H1 (cell line): ENCODE measurements at regions not wholly inside any gene's neighbourhood (a gene's known extent, or its start where the extent isn't known, plus 50 kb on each side); places are given as distances from the start of the nearest gene placed in this dataset.

Experiments used
- CTCF ChIA-PET: fragments of 300-600 bp; sonication (Branson Sonifier 250); formaldehyde crosslinking; loops from one replicate; lab custom pipeline; 2021; ENCODE audit not compliant: partially characterized antibody; lab: Charles Lee
- POLR2A ChIA-PET: fragments of 300-600 bp; sonication (Branson Sonifier 250); formaldehyde crosslinking; loops from one replicate; lab custom pipeline; 2021; ENCODE audit warnings: inconsistent platforms; ENCODE audit not compliant: partially characterized antibody; lab: Charles Lee
- DNase-seq, 2 experiments: peaks; one replicate each; pipeline versions ENCODE4 v3.0.0 to v3.0.0-alpha.2; 2010 to 2022; ENCODE audit warnings: low spot score in 2 of 2, low read depth in 1 of 2, mixed read lengths in 1 of 2
- FAIRE-seq: peaks from 2 replicates; lab custom pipeline; 2011; peaks lifted over from hg19 to GRCh38; lab: Jason Lieb, UNC
- H2AFZ ChIP-seq: 2 replicates; pipeline ENCODE4 v1.8.1; 2012; ENCODE audit warnings: low read length, inconsistent platforms
- H2AK5ac ChIP-seq: 2 replicates; pipeline ENCODE4 v1.6.1; 2013; ENCODE audit warnings: low read depth, low read length
- H2BK120ac ChIP-seq: replicated peaks from 2 replicates; pipeline ENCODE3; 2013; ENCODE audit warnings: low read depth, low read length, inconsistent platforms
- H2BK12ac ChIP-seq: 2 replicates; pipeline ENCODE4 v1.6.1; 2013; ENCODE audit warnings: low read depth, low read length
- H2BK15ac ChIP-seq: 2 replicates; pipeline ENCODE4 v1.6.1; 2013; ENCODE audit warnings: low read length
- H2BK20ac ChIP-seq: 2 replicates; pipeline ENCODE4 v1.6.1; 2013; ENCODE audit warnings: low read length
- H2BK5ac ChIP-seq: 2 replicates; pipeline ENCODE4 v1.6.1; 2013; ENCODE audit warnings: low read depth, low read length
- H3K14ac ChIP-seq: 2 replicates; pipeline ENCODE4 v1.6.1; 2013; ENCODE audit warnings: inconsistent platforms; ENCODE audit not compliant: insufficient read length
- H3K18ac ChIP-seq: 2 replicates; pipeline ENCODE4 v1.6.1; 2013; ENCODE audit warnings: low read length; ENCODE audit errors: extremely low read depth
- H3K23ac ChIP-seq: 2 replicates; pipeline ENCODE4 v1.6.1; 2013; ENCODE audit warnings: inconsistent platforms; ENCODE audit not compliant: insufficient read length
- H3K23me2 ChIP-seq: 2 replicates; pipeline ENCODE4 v1.6.1; 2013; ENCODE audit warnings: low read depth, low read length
- H3K27ac ChIP-seq: 2 replicates; pipeline ENCODE4 v1.6.1; 2011; ENCODE audit warnings: low read depth, low read length, inconsistent platforms
- H3K27me3 ChIP-seq, 4 experiments: replicated peaks in 1 of 4; 1 replicate in 1 of 4; 2 replicates in 3 of 4; pipeline versions ENCODE4 v1.6.1 to v1.8.1; 2011 to 2013; ENCODE audit warnings: low read length in 3 of 4, mild to moderate bottlenecking in 3 of 4, inconsistent platforms in 2 of 4, mixed read lengths in 2 of 4, moderate library complexity in 1 of 4; ENCODE audit not compliant: control insufficient read depth in 3 of 4, insufficient read depth in 3 of 4; ENCODE audit errors: extremely low read depth in 1 of 4
- H3K36me3 ChIP-seq, 4 experiments: 2 replicates each; pipeline versions ENCODE4 v1.6.1 to v1.8.1; 2011 to 2013; ENCODE audit warnings: mild to moderate bottlenecking in 4 of 4, low read length in 3 of 4, moderate library complexity in 2 of 4, control low read depth in 1 of 4, inconsistent platforms in 1 of 4; ENCODE audit not compliant: insufficient read depth in 4 of 4, control insufficient read depth in 2 of 4
- H3K4ac ChIP-seq: replicated peaks from 2 replicates; pipeline ENCODE3; 2013; ENCODE audit warnings: low read length, low read depth, mixed read lengths, inconsistent platforms; ENCODE audit not compliant: insufficient read length
- H3K4me1 ChIP-seq, 4 experiments: replicated peaks in 1 of 4; 1 replicate in 1 of 4; 2 replicates in 3 of 4; pipeline versions ENCODE4 v1.6.1 to v1.8.1; 2011 to 2013; ENCODE audit warnings: low read length in 3 of 4, inconsistent platforms in 2 of 4, mixed read lengths in 1 of 4; ENCODE audit not compliant: insufficient read depth in 4 of 4, control insufficient read depth in 3 of 4
- H3K4me2 ChIP-seq, 2 experiments: 2 replicates each; pipeline versions ENCODE4 v1.6.1 to v1.8.1; 2011 to 2013; ENCODE audit warnings: low read depth in 2 of 2, low read length in 2 of 2, control low read depth in 1 of 2, inconsistent platforms in 1 of 2, mild to moderate bottlenecking in 1 of 2; ENCODE audit not compliant: insufficient read depth in 1 of 2
- H3K4me3 ChIP-seq, 4 experiments: fragments of 200-600, 300-600 bp in 1 of 4; sonication (generic), shearing (Covaris generic), sonication (Bioruptor Twin) in 1 of 4; 2 replicates each; pipeline versions ENCODE4 v1.5.1 to v1.8.1; 2011 to 2016; ENCODE audit warnings: low read length in 4 of 4, low read depth in 3 of 4, control low read depth in 2 of 4, inconsistent platforms in 2 of 4, mild to moderate bottlenecking in 2 of 4, mixed read lengths in 1 of 4, moderate library complexity in 1 of 4; ENCODE audit not compliant: insufficient read depth in 2 of 4; ENCODE audit errors: extremely low read depth in 1 of 4
- H3K56ac ChIP-seq: replicated peaks from 2 replicates; pipeline ENCODE3; 2013; ENCODE audit warnings: low read depth, mild to moderate bottlenecking, mixed read lengths, low read length, inconsistent platforms; ENCODE audit not compliant: insufficient read length
- H3K79me1 ChIP-seq: 2 replicates; pipeline ENCODE4 v1.6.1; 2013; ENCODE audit warnings: low read depth, low read length, control low read depth
- H3K79me2 ChIP-seq, 2 experiments: 2 replicates each; pipeline versions ENCODE4 v1.6.1 to v1.8.1; 2012 to 2013; ENCODE audit warnings: low read length in 2 of 2, mild to moderate bottlenecking in 2 of 2, inconsistent platforms in 1 of 2; ENCODE audit not compliant: insufficient read depth in 2 of 2, control insufficient read depth in 1 of 2
- H3K9ac ChIP-seq, 4 experiments: replicated peaks in 1 of 4; 1 replicate in 1 of 4; 2 replicates in 3 of 4; pipeline versions ENCODE4 v1.6.1 to v1.8.1; 2011 to 2013; ENCODE audit warnings: low read depth in 3 of 4, low read length in 3 of 4, control low read depth in 2 of 4, mild to moderate bottlenecking in 2 of 4, moderate library complexity in 2 of 4, inconsistent platforms in 1 of 4; ENCODE audit errors: extremely low read depth in 1 of 4
- H3K9me3 ChIP-seq, 2 experiments: 2 replicates each; pipeline versions ENCODE4 v1.6.1 to v1.8.1; 2012 to 2013; ENCODE audit warnings: mild to moderate bottlenecking in 2 of 2, moderate library complexity in 2 of 2, control low read depth in 1 of 2, inconsistent platforms in 1 of 2, low read depth in 1 of 2, low read length in 1 of 2, mixed read lengths in 1 of 2; ENCODE audit not compliant: insufficient read depth in 2 of 2
- H4K20me1 ChIP-seq, 2 experiments: replicated peaks in 1 of 2; 2 replicates each; pipeline versions ENCODE3 to v1.8.1; 2011 to 2013; ENCODE audit warnings: inconsistent platforms in 2 of 2, low read length in 2 of 2, mild to moderate bottlenecking in 1 of 2; ENCODE audit not compliant: insufficient read depth in 2 of 2, control insufficient read depth in 1 of 2
- H4K5ac ChIP-seq: 2 replicates; pipeline ENCODE4 v1.6.1; 2013; ENCODE audit warnings: low read length, low read depth, mixed read lengths, inconsistent platforms; ENCODE audit not compliant: insufficient read length
- H4K8ac ChIP-seq: 2 replicates; pipeline ENCODE4 v1.8.0; 2013; ENCODE audit warnings: mild to moderate bottlenecking, moderate library complexity, low read length, inconsistent platforms; ENCODE audit not compliant: insufficient read depth; ENCODE audit errors: extremely low read depth
- H4K91ac ChIP-seq: replicated peaks from 2 replicates; pipeline ENCODE3; 2013; ENCODE audit warnings: low read length, mixed read lengths, inconsistent platforms; ENCODE audit not compliant: insufficient read length
- MAFK ChIP-seq: IDR thresholded peaks from 2 replicates; pipeline ENCODE4 v1.6.1; 2012; ENCODE audit warnings: low read depth, mild to moderate bottlenecking, improper control_type of control experiment, low read length
- NANOG ChIP-seq: IDR thresholded peaks from 2 replicates; pipeline ENCODE4 v1.6.1; 2011; ENCODE audit warnings: low read length, low read depth, mild to moderate bottlenecking, inconsistent platforms; ENCODE audit not compliant: insufficient read depth, poor library complexity, severe bottlenecking
- RBBP5 ChIP-seq: IDR thresholded peaks from 2 replicates; pipeline ENCODE4 v1.7.1; 2012; ENCODE audit warnings: low read depth, mild to moderate bottlenecking, inconsistent platforms, low read length, moderate library complexity, borderline replicate concordance
- SP4 ChIP-seq: IDR thresholded peaks from 2 replicates; pipeline ENCODE4 v1.6.1; 2012; ENCODE audit warnings: low read length, inconsistent platforms
- SRF ChIP-seq: IDR thresholded peaks from 2 replicates; pipeline ENCODE4 v1.6.1; 2011; ENCODE audit warnings: mild to moderate bottlenecking, low read depth, low read length, moderate library complexity
- WGBS, 2 experiments: shearing (Covaris generic) in 1 of 2; methylation state at CpG; one replicate each; pipeline versions ENCODE4 v1.1.6 to v1.1.7; 2013 to 2015; ENCODE audit warnings: low lambda C conversion rate in 2 of 2, mixed read lengths in 2 of 2, inconsistent platforms in 1 of 2, low coverage in 1 of 2, missing lambda C conversion rate in 1 of 2; ENCODE audit not compliant: insufficient replicate concordance in 2 of 2, insufficient coverage in 1 of 2, insufficient read length in 1 of 2; ENCODE audit errors: extremely low coverage in 1 of 2, missing lambda C conversion rate in 1 of 2; 5-methylcytosine and 5-hydroxymethylcytosine counted together
- TF ChIP-seq, protein P1 (sequence below): IDR thresholded peaks from 2 replicates; pipeline ENCODE4 v1.6.1; 2012; ENCODE audit warnings: low read length, inconsistent platforms

DNA sequence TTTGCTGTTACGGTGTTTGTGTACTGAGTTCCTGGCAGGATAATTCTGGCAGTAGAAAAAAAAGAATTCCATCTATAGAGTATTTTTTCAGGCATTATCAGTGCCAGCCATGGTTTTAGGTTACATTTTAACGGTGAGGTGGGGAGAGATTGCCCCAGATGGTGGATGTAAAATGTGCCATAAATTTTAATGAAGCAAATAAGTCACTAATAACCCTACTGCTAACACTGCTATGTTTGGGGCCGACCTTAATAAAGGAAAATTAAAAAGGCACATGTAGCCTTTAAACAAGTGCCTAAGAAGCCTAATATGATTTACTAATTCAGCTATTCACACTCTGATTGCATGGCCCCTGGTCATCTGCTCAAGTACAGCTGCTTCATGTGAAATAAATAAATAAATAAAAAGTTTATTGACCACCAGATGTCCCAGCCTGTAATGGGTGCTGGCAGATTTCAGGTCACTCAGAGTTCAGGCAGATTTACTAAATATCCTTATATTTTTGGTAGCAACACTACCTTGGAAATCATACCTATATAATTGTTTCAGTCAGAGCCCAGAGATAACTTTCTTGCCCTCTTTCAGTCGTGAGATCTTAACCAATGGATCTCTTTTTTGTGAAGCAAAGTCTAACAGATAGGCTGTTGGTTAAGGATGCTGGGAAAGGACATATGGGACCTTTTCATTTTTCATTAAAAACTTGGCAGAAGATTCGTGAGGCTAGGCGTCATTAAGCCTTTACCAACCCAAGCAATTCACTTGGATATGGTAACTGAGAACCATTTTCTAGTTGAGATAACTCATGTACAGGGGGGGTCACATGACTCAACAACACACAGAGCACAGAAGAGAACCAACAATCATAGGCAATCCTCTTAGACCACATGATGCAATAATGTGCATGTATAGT, 495.0 kb upstream of the NRSN1 start:
- no peak overlapping the region for H3K23ac ChIP-seq
- H4K5ac ChIP-seq: no peak overlapping the region
- no peak overlapping the region for H2BK120ac ChIP-seq
- no peak overlapping the region for H2BK5ac ChIP-seq
- H3K4ac ChIP-seq: no peak overlapping the region
- WGBS, 2 experiments: 93% methylated on average over 6 of the region's 6 CpGs; no CpG with 5 or more reads in 1 of the 2 experiments
- peaks cover 0 to 1% (median 0%) of the 10 kb centered on the region in 4 experiments; a peak in 1 of 7 replicates for H3K27me3 ChIP-seq
- no peak overlapping the region for H3K9ac ChIP-seq
- H3K56ac ChIP-seq: no peak overlapping the region
- CTCF ChIA-PET: no interaction called here
- H2BK12ac ChIP-seq: no peak overlapping the region
- H3K4me3 ChIP-seq: no peak overlapping the region
- H2BK20ac ChIP-seq: no peak overlapping the region
- no peak overlapping the region for H4K8ac ChIP-seq
- POLR2A ChIA-PET: no interaction called here
- H3K9me3 ChIP-seq: no peaks in the 10 kb centered on the region
- H3K14ac ChIP-seq: no peak overlapping the region
- H3K36me3 ChIP-seq: no peaks in the 10 kb centered on the region
- no peaks in the 10 kb centered on the region for H3K4me1 ChIP-seq
- no peak overlapping the region for H2BK15ac ChIP-seq
- H4K20me1 ChIP-seq: no peaks in the 10 kb centered on the region
- no peak overlapping the region for H2AK5ac ChIP-seq
- H2AFZ ChIP-seq: no peak overlapping the region
- H3K23me2 ChIP-seq: no peaks in the 10 kb centered on the region
- H3K4me2 ChIP-seq: no peak overlapping the region
- FAIRE-seq (no peak), DNase-seq (no peak)
- no peak overlapping the region for H4K91ac ChIP-seq
- H3K18ac ChIP-seq: no peak overlapping the region
- no peaks in the 10 kb centered on the region; a peak in 1 of 4 replicates for H3K79me2 ChIP-seq
- no peaks in the 10 kb centered on the region for H3K79me1 ChIP-seq
- no peak overlapping the region for H3K27ac ChIP-seq
- TF ChIP-seq, protein P1, sequence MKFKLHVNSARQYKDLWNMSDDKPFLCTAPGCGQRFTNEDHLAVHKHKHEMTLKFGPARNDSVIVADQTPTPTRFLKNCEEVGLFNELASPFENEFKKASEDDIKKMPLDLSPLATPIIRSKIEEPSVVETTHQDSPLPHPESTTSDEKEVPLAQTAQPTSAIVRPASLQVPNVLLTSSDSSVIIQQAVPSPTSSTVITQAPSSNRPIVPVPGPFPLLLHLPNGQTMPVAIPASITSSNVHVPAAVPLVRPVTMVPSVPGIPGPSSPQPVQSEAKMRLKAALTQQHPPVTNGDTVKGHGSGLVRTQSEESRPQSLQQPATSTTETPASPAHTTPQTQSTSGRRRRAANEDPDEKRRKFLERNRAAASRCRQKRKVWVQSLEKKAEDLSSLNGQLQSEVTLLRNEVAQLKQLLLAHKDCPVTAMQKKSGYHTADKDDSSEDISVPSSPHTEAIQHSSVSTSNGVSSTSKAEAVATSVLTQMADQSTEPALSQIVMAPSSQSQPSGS: no peak
- TF ChIP-seq NANOG (no peak), SRF (no peak), MAFK (no peak), SP4 (no peak), RBBP5 (no peak)
